ENCODE measurements at regions not wholly inside any gene's neighbourhood (a gene's known extent, or its start where the extent isn't known, plus 50 kb on each side); places are given as distances from the start of the nearest gene placed in this dataset.
A peak's percentile ranks its signal among the peaks of the same experiment; 100 is the strongest.

DNA sequence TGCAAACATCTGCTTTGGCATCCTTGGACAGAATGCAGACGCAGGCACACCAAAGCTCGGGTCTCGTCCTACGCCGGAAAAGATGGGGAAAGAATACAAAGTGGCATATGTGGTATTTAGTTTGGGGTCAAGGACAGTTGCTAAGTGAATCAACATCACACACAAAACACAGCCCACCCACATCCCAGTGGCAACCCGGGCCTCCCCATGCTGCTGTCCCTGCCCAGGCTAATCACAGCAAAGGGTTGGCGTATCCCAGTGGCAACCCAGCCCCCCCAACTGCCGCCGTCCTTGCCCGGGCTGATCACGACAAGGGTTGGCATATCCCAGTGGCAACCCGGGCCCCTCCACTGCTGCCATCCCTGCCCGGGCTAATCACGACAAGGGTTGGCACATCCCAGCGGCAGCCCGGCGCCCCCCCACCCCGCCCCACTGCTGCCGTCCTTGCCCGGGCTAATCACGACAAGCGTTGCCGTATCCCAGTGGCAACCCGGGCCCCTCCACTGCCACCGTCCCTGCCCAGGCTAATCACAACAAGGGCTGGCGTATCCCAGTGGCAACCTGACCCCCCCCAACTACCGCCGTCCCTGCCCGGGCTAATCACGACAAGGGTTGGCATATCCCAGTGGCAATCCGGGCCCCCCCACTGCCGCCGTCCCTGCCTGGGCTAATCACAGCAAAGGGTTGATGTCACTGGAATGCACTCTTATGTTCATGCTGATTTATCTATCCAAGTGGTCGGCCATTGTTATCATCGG is 167.8 kb upstream of the SOX1 start:
- Histone ChIP-seq H3K27me3 (no peaks in the 10 kb centered on the region), H3K4me1 (no peaks in the 10 kb centered on the region), H3K9me3 (no peaks in the 10 kb centered on the region), H3K27ac (no peak overlapping the region), H3K36me3 (no peaks in the 10 kb centered on the region), H3K4me3 (no peak overlapping the region)
- ATAC-seq = no peak
- 61% methylated on average over 10 of the region's 35 CpGs for WGBS (ENCODE audit: insufficient coverage, low coverage, low lambda C conversion rate, missing lambda C conversion rate)
- DNase-seq = peak in 1 of 3 donors; percentile 27
- TF ChIP-seq POLR2A (IDR thresholded peaks at IDR 0.05) = no peak
- TF ChIP-seq, protein P1, sequence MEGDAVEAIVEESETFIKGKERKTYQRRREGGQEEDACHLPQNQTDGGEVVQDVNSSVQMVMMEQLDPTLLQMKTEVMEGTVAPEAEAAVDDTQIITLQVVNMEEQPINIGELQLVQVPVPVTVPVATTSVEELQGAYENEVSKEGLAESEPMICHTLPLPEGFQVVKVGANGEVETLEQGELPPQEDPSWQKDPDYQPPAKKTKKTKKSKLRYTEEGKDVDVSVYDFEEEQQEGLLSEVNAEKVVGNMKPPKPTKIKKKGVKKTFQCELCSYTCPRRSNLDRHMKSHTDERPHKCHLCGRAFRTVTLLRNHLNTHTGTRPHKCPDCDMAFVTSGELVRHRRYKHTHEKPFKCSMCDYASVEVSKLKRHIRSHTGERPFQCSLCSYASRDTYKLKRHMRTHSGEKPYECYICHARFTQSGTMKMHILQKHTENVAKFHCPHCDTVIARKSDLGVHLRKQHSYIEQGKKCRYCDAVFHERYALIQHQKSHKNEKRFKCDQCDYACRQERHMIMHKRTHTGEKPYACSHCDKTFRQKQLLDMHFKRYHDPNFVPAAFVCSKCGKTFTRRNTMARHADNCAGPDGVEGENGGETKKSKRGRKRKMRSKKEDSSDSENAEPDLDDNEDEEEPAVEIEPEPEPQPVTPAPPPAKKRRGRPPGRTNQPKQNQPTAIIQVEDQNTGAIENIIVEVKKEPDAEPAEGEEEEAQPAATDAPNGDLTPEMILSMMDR (IDR thresholded peaks at IDR 0.05) = no peak
- intact Hi-C loops (cut with DNase I) = no loop called here

DNA sequence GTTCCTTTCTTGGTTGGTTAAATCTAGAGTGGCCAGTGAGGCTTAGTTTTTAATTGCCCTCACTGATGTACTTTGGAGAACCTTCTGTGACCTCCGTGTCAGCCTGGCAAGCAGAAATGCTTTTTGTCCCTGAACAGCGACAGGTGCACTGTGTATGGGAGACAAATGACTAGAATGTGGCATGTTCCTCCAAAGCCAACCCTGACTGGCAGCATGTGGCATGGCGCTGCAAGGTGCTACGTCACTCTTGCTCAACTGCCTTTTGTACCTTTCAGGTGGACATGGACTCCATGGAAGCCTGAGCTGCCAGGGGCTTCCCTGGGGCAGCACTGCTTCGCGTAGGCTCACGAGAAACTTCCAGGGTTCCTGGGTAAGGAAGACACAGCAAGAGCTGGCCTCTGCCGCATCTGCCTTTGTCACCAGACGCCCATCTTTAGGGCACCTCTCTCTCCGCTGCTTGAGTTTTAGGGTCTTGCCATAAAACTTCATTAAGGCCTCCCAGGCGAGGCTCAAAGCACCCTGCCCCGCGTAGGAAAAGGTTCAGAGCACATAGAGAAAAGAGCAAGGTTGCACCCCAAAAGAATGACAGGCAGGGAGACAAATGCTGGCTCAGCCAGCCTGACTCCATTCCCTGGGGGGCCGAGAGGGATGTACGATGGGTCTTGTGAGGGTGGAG is 167.1 kb upstream of the SOX1 start:
- DNase-seq = peak in 1 of 3 donors; percentile 19

DNA sequence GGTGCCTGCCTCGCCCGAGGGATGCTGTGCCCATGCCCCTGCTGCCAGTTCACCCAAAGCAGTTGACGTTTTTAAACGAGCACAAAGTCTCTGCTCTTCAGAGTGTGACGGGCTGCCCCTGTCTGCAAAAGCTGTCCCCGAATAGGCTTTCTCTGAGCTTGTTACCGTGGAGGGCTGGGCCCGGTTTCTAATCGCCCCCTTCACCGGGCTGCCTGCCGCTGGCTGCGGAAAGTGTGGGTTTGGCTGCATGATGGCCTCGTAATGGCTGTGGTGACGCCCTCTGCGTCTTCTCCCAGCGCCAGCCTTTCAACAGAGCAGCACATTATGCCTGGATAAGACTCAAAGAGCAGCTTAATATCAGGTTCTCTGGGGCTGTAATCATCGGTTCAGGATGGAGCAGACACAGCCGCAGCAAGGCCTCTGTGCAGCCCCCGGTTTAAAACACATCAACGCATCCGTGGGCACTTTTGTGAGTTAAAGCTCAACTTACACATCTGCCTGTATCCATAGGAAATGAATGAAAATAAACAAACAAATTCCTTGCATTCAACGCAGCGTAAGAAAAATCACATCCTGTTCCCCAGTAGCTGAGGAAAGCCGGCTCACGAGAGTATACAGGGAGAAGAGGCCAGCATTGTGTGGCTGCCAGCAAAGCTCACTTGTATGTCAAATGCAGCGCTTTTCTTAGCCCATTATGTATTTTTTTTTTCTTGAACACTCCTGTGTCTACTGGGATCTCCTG is 166.4 kb upstream of the SOX1 start:
- H3K4me1 ChIP-seq = no peaks in the 10 kb centered on the region
- TF ChIP-seq, protein P1 (IDR thresholded peaks at IDR 0.05) = no peak
- no peak for TF ChIP-seq POLR2A (IDR thresholded peaks at IDR 0.05)
- H3K27me3 ChIP-seq = no peaks in the 10 kb centered on the region
- H3K9me3 ChIP-seq = no peaks in the 10 kb centered on the region
- no peak overlapping the region for H3K4me3 ChIP-seq
- intact Hi-C loops (cut with DNase I) = no loop called here
- H3K36me3 ChIP-seq = no peaks in the 10 kb centered on the region
- ATAC-seq (no peak), DNase-seq (no peak)
- 20% methylated on average over 9 of the region's 26 CpGs for WGBS (ENCODE audit: insufficient coverage, low coverage, low lambda C conversion rate, missing lambda C conversion rate)
- no peak overlapping the region for H3K27ac ChIP-seq

More for the DNA sequence above, 167.1 kb upstream of the SOX1 start:
- ATAC-seq = no peak
- TF ChIP-seq POLR2A (IDR thresholded peaks at IDR 0.05) = no peak
- TF ChIP-seq, protein P1 (IDR thresholded peaks at IDR 0.05) = no peak
- H3K4me1 ChIP-seq = no peaks in the 10 kb centered on the region
- H3K27me3 ChIP-seq = no peaks in the 10 kb centered on the region
- H3K27ac ChIP-seq = no peak overlapping the region
- no peaks in the 10 kb centered on the region for H3K9me3 ChIP-seq
- 60% methylated on average over 9 of the region's 15 CpGs for WGBS (ENCODE audit: insufficient coverage, low coverage, low lambda C conversion rate, missing lambda C conversion rate)
- intact Hi-C loops (cut with DNase I) = no loop called here
- H3K4me3 ChIP-seq = no peak overlapping the region
- no peaks in the 10 kb centered on the region for H3K36me3 ChIP-seq

DNA sequence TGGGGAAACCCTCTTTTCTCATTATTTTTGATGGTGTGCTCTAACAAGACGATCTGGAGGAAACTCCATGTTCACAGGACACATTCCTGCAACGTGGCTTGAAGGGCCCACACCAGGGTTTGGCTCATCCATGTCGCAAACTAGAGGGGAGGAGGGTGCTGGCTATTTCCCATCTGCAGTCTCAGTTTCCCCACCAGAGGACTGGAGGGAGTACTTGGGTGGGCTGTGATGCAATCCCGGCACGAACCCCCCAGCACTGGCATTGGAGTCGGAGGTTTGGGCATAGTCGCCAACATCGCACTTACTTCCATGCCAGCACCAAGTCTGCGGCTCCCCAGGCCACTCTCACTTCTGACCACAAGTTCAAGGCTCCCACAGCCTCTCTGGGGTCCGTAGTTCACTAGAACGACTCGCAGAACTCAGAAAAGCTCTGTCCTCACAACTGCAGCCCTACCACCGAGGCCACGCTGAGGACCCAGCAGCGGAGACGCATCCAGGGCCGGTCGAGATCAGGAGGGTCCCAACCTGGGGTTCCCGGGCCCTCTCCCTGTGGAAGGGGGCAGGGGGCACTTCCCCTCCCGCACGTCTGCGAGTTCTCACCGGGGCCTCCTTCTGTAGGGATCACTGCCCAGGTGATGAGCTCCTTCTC is 165.6 kb upstream of the SOX1 start:
- Histone ChIP-seq H3K4me3 (no peak overlapping the region), H3K36me3 (no peaks in the 10 kb centered on the region), H3K9me3 (no peaks in the 10 kb centered on the region), H3K27ac (no peak overlapping the region), H3K27me3 (no peaks in the 10 kb centered on the region), H3K4me1 (no peaks in the 10 kb centered on the region)
- WGBS (ENCODE audit: insufficient coverage, low coverage, low lambda C conversion rate, missing lambda C conversion rate) = 45% methylated on average over 5 of the region's 23 CpGs
- DNase-seq (peak in 1 of 3 donors; percentile 28), ATAC-seq (no peak)
- TF ChIP-seq, protein P1 (IDR thresholded peaks at IDR 0.05) = no peak
- TF ChIP-seq POLR2A (IDR thresholded peaks at IDR 0.05) = no peak
- intact Hi-C loops (cut with DNase I) = no loop called here
